Panc1 (cell line): ENCODE measurements at regions not wholly inside any gene's neighbourhood (a gene's known extent, or its start where the extent isn't known, plus 50 kb on each side); places are given as distances from the start of the nearest gene placed in this dataset.

Experiments
- CTCF ChIP-seq: fragments of 450-650 bp; IDR thresholded peaks from 2 replicates; pipeline ENCODE4 v1.5.1; 2017; ENCODE audit warnings: mild to moderate bottlenecking
- POLR2AphosphoS5 ChIP-seq: IDR thresholded peaks from 2 replicates; pipeline ENCODE4 v1.6.1; 2012; ENCODE audit warnings: mild to moderate bottlenecking, low read depth, low read length, moderate library complexity
- REST ChIP-seq, 2 experiments: IDR thresholded peaks; 2 replicates each; pipeline ENCODE4 v1.6.1; 2011 to 2012; ENCODE audit warnings: low read depth in 2 of 2, control low read depth in 1 of 2, low read length in 1 of 2, mild to moderate bottlenecking in 1 of 2, moderate library complexity in 1 of 2; ENCODE audit not compliant: insufficient read depth in 1 of 2

- no peak for TF ChIP-seq CTCF
- TF ChIP-seq POLR2AphosphoS5: no peak
- TF ChIP-seq REST (IDR thresholded peaks at IDR 0.05; ENCODE audit: insufficient read depth in 1 of 2, low read depth in 2 of 2, low read length in 1 of 2): no peak
Observed at GRCh38 chr3:127121885-127122284, 71.0 kb upstream of the PRR23E start.
